OCI-LY7 (cell line): ENCODE measurements at regions not wholly inside any gene's neighbourhood (a gene's known extent, or its start where the extent isn't known, plus 50 kb on each side); places are given as distances from the start of the nearest gene placed in this dataset.
"Not testable (repeated sequence)": the region's sequence is repeated elsewhere in the genome, so short reads cannot be mapped to it uniquely, and the experiment has no call there.

Experiments
- BruUV-seq: library from RNA; stranded (reverse); fragments of 400-500 nt; replicated peaks from 2 replicates; lab custom pipeline; 2021; lab: Mats Ljungman, UMichigan
- CTCF ChIA-PET: fragments of 300-600 bp; sonication (Branson Sonifier 250); formaldehyde crosslinking; loops from one replicate; lab custom pipeline; 2022; ENCODE audit warnings: antibody characterized with exemption; ENCODE audit not compliant: unreplicated experiment; lab: Charles Lee
- POLR2A ChIA-PET: fragments of 300-600 bp; sonication (Branson Sonifier 250); formaldehyde crosslinking; loops from one replicate; lab custom pipeline; 2022; ENCODE audit warnings: antibody characterized with exemption; lab: Charles Lee
- DNase-seq: peaks from one replicate; pipeline ENCODE4 v3.0.0-alpha.2; 2015; ENCODE audit warnings: low spot score
- H2AFZ ChIP-seq: fragments of 200-600 bp; sonication (generic), shearing (Covaris generic); 2 replicates; pipeline ENCODE4 v1.6.1; 2014; ENCODE audit warnings: mild to moderate bottlenecking, antibody characterized with exemption, low read length, moderate library complexity
- H3K27ac ChIP-seq: fragments of 200-600 bp; sonication (generic); 2 replicates; pipeline ENCODE4 v1.5.1; 2014; ENCODE audit warnings: mixed run types, low read depth, mild to moderate bottlenecking, moderate library complexity, low read length, inconsistent platforms; ENCODE audit not compliant: poor library complexity, severe bottlenecking
- H3K36me3 ChIP-seq: fragments of 200-600 bp; sonication (generic); 2 replicates; pipeline ENCODE4 v1.6.1; 2014; ENCODE audit warnings: mild to moderate bottlenecking, antibody characterized with exemption, low read length, moderate library complexity, mixed read lengths; ENCODE audit not compliant: insufficient read depth
- H3K4me1 ChIP-seq: fragments of 200-600 bp; sonication (generic); 2 replicates; pipeline ENCODE4 v1.5.1; 2014; ENCODE audit warnings: mild to moderate bottlenecking, low read length; ENCODE audit not compliant: insufficient read depth, poor library complexity, severe bottlenecking
- H3K4me2 ChIP-seq: fragments of 200-600 bp; sonication (generic); 2 replicates; pipeline ENCODE4 v1.6.1; 2014; ENCODE audit warnings: mild to moderate bottlenecking, low read length
- H3K4me3 ChIP-seq: fragments of 200-600 bp; sonication (generic); 2 replicates; pipeline ENCODE4 v1.5.1; 2014; ENCODE audit warnings: mild to moderate bottlenecking, low read depth, low read length; ENCODE audit not compliant: poor library complexity, severe bottlenecking
- H3K79me2 ChIP-seq: fragments of 200-600 bp; sonication (generic); 2 replicates; pipeline ENCODE4 v1.6.1; 2016; ENCODE audit warnings: low read depth, mild to moderate bottlenecking, low read length, moderate library complexity, mixed read lengths; ENCODE audit not compliant: insufficient read depth
- H3K9me2 ChIP-seq: fragments of 200-600 bp; sonication (generic); 2 replicates; pipeline ENCODE4 v1.6.1; 2016; ENCODE audit warnings: mild to moderate bottlenecking, low read length, mixed read lengths; ENCODE audit not compliant: insufficient read depth
- H3K9me3 ChIP-seq: fragments of 200-600 bp; sonication (generic); 2 replicates; pipeline ENCODE4 v1.6.1; 2014; ENCODE audit warnings: mild to moderate bottlenecking, mixed run types, low read length, mixed read lengths
- H4K20me1 ChIP-seq: fragments of 200-600 bp; sonication (generic); 2 replicates; pipeline ENCODE4 v1.6.1; 2014; ENCODE audit warnings: mild to moderate bottlenecking, antibody characterized with exemption, low read length, moderate library complexity, mixed read lengths; ENCODE audit not compliant: insufficient read depth
- CTCF ChIP-seq: fragments of 200-600 bp; sonication (generic); conservative IDR thresholded peaks from 2 replicates; pipeline ENCODE4 v1.5.1; 2014; ENCODE audit warnings: mild to moderate bottlenecking, antibody characterized with exemption, low read length, moderate library complexity, mixed read lengths
- EZH2phosphoT487 ChIP-seq: fragments of 200-600 bp; sonication (generic); IDR thresholded peaks from 2 replicates; pipeline ENCODE4 v1.6.1; 2018; ENCODE audit warnings: low read depth, borderline replicate concordance, mild to moderate bottlenecking, mixed run types, antibody characterized with exemption, low read length, moderate library complexity, mixed read lengths
- intact Hi-C: fragments of 100-400 bp; cut with micrococcal nuclease; formaldehyde crosslinking; loops from one replicate; pipeline ENCODE4 v1.10.0; 2022; ENCODE audit not compliant: unreplicated experiment

GRCh38 chrX:83588409-83588808 is 80.3 kb downstream of the POU3F4 start:
- Histone ChIP-seq H3K9me3 (no peaks in the 10 kb centered on the region), H3K4me1 (no peaks in the 10 kb centered on the region), H3K27ac (no peak overlapping the region), H3K9me2 (no peaks in the 10 kb centered on the region), H2AFZ (no peak overlapping the region), H3K79me2 (no peaks in the 10 kb centered on the region), H3K4me2 (no peak overlapping the region), H3K36me3 (no peaks in the 10 kb centered on the region), H4K20me1 (no peaks in the 10 kb centered on the region), H3K4me3 (no peak overlapping the region)
- BruUV-seq: no TSS peak
- ChIA-PET POLR2A (no interaction called here), CTCF (no interaction called here)
- no peak for DNase-seq
- no peak for TF ChIP-seq CTCF
- no peak for TF ChIP-seq EZH2phosphoT487
- intact Hi-C loops: no loop called here

- Histone ChIP-seq H3K9me3 (no peaks in the 10 kb centered on the region), H3K4me2 (no peak overlapping the region), H3K4me1 (no peaks in the 10 kb centered on the region), H3K4me3 (no peak overlapping the region), H3K79me2 (no peaks in the 10 kb centered on the region), H3K9me2 (no peaks in the 10 kb centered on the region), H3K27ac (no peak overlapping the region), H3K36me3 (no peaks in the 10 kb centered on the region), H2AFZ (no peak overlapping the region), H4K20me1 (no peaks in the 10 kb centered on the region)
- TF ChIP-seq EZH2phosphoT487 (no peak), CTCF (no peak)
- DNase-seq: no peak
- ChIA-PET CTCF (no interaction called here), POLR2A (no interaction called here)
- BruUV-seq: no TSS peak
- intact Hi-C loops: no loop called here
Observed at GRCh38 chrX:83593634-83594294, 85.7 kb downstream of the POU3F4 start.

GRCh38 chrX:83630662-83631061 is 122.6 kb downstream of the POU3F4 start:
- H3K36me3 ChIP-seq: no peaks in the 10 kb centered on the region
- no peak overlapping the region for H3K27ac ChIP-seq
- ChIA-PET CTCF (no interaction called here), POLR2A (no interaction called here)
- no peak overlapping the region for H3K4me3 ChIP-seq
- no peaks in the 10 kb centered on the region for H4K20me1 ChIP-seq
- H3K4me2 ChIP-seq: no peak overlapping the region
- no peaks in the 10 kb centered on the region for H3K9me3 ChIP-seq
- no peak for DNase-seq
- H2AFZ ChIP-seq: no peak overlapping the region
- H3K79me2 ChIP-seq: no peaks in the 10 kb centered on the region
- TF ChIP-seq EZH2phosphoT487 (no peak), CTCF (no peak)
- intact Hi-C loops: no loop called here
- no peaks in the 10 kb centered on the region for H3K9me2 ChIP-seq
- peaks cover 25% of the 10 kb centered on the region for H3K4me1 ChIP-seq
- BruUV-seq: no TSS peak

- BruUV-seq, intact Hi-C loops: not testable (repeated sequence)
Observed at GRCh38 chrX:83649706-83650105, 141.6 kb downstream of the POU3F4 start.

More at GRCh38 chrX:83649706-83650105, 141.6 kb downstream of the POU3F4 start:
- H3K4me3 ChIP-seq, H3K9me3 ChIP-seq, H4K20me1 ChIP-seq, H2AFZ ChIP-seq, H3K4me1 ChIP-seq, H3K36me3 ChIP-seq, H3K4me2 ChIP-seq, H3K79me2 ChIP-seq, H3K9me2 ChIP-seq, POLR2A ChIA-PET, DNase-seq, H3K27ac ChIP-seq, CTCF ChIA-PET: not testable (repeated sequence)
